ENCODE measurements at regions not wholly inside any gene's neighbourhood (a gene's known extent, or its start where the extent isn't known, plus 50 kb on each side); places are given as distances from the start of the nearest gene placed in this dataset.
A peak's percentile ranks its signal among the peaks of the same experiment; 100 is the strongest.
"Not testable (repeated sequence)": the region's sequence is repeated elsewhere in the genome, so short reads cannot be mapped to it uniquely, and the experiment has no call there.

GRCh38 chr20:54351371-54352136, 123.8 kb upstream of the DOK5 start:
- no peak overlapping the region for H2AFZ ChIP-seq (ENCODE audit: insufficient read depth, low read depth, low read length, poor library complexity, severe bottlenecking)
- no peak overlapping the region for H3K4me2 ChIP-seq (replicated peaks; ENCODE audit: extremely low read depth, low read length, poor library complexity, severe bottlenecking)
- Mint-ChIP-seq H3K36me3 (no peaks in the 10 kb centered on the region), H3K9me3 (peaks cover 0 to 9% (median 4%) of the 10 kb centered on the region in 7 donors), H3K27ac (peak overlapping the region in 1 of 7 donors; percentile 57), H3K27me3 (ENCODE audit: low read depth in 3 of 3) (peaks cover 0 to 2% (median 0%) of the 10 kb centered on the region in 3 donors), H3K4me3 (no peak overlapping the region), H3K4me1 (no peaks in the 10 kb centered on the region)
- no peak overlapping the region for H3K9ac ChIP-seq (ENCODE audit: insufficient read depth, low read length, poor library complexity, severe bottlenecking)
- no peaks in the 10 kb centered on the region for H4K20me1 ChIP-seq (ENCODE audit: insufficient read depth, low read length)
- H3K27ac ChIP-seq (ENCODE audit: low read depth in 1 of 2, low read length in 2 of 2), result no peak overlapping the region
- H3K36me3 ChIP-seq (replicated peaks in 1 of 2; ENCODE audit: control insufficient read depth in 1 of 2, insufficient read depth in 2 of 2, low read length in 2 of 2), result no peaks in the 10 kb centered on the region
- intact Hi-C loops (cut with micrococcal nuclease), result no loop called here
- TF ChIP-seq, protein P1, sequence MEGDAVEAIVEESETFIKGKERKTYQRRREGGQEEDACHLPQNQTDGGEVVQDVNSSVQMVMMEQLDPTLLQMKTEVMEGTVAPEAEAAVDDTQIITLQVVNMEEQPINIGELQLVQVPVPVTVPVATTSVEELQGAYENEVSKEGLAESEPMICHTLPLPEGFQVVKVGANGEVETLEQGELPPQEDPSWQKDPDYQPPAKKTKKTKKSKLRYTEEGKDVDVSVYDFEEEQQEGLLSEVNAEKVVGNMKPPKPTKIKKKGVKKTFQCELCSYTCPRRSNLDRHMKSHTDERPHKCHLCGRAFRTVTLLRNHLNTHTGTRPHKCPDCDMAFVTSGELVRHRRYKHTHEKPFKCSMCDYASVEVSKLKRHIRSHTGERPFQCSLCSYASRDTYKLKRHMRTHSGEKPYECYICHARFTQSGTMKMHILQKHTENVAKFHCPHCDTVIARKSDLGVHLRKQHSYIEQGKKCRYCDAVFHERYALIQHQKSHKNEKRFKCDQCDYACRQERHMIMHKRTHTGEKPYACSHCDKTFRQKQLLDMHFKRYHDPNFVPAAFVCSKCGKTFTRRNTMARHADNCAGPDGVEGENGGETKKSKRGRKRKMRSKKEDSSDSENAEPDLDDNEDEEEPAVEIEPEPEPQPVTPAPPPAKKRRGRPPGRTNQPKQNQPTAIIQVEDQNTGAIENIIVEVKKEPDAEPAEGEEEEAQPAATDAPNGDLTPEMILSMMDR (IDR thresholded peaks at IDR 0.05), result no peak
- no peak overlapping the region for H3K4me3 ChIP-seq (replicated peaks in 1 of 3; ENCODE audit: low read depth in 2 of 3, low read length in 3 of 3)
- no peaks in the 10 kb centered on the region for H3K4me1 ChIP-seq (ENCODE audit: control insufficient read depth in 1 of 2, insufficient read depth in 2 of 2, low read length in 2 of 2)
- no CpG with 5 or more reads among the region's 2 CpGs for WGBS (ENCODE audit: insufficient coverage)
- H3K9me3 ChIP-seq (replicated peaks in 1 of 2; ENCODE audit: control insufficient read depth in 1 of 2, insufficient read depth in 1 of 2, low read length in 2 of 2), result no peaks in the 10 kb centered on the region
- no peak for DNase-seq
- no peaks in the 10 kb centered on the region for H3K27me3 ChIP-seq (ENCODE audit: control insufficient read depth in 2 of 2, insufficient read depth in 2 of 2, low read length in 2 of 2)
- H3K79me2 ChIP-seq (ENCODE audit: insufficient read depth, low read length), result no peaks in the 10 kb centered on the region

GRCh38 chr20:54352541-54352940, 122.9 kb upstream of the DOK5 start:
- H3K27me3 ChIP-seq (ENCODE audit: control insufficient read depth in 2 of 2, insufficient read depth in 2 of 2, low read length in 2 of 2); H3K36me3 ChIP-seq (replicated peaks in 1 of 2; ENCODE audit: control insufficient read depth in 1 of 2, insufficient read depth in 2 of 2, low read length in 2 of 2); H3K4me1 Mint-ChIP-seq; intact Hi-C loops (cut with micrococcal nuclease); H3K9me3 ChIP-seq (replicated peaks in 1 of 2; ENCODE audit: control insufficient read depth in 1 of 2, insufficient read depth in 1 of 2, low read length in 2 of 2); H3K27ac ChIP-seq (ENCODE audit: low read depth in 1 of 2, low read length in 2 of 2); H3K4me3 Mint-ChIP-seq; H3K79me2 ChIP-seq (ENCODE audit: insufficient read depth, low read length); H3K4me1 ChIP-seq (ENCODE audit: control insufficient read depth in 1 of 2, insufficient read depth in 2 of 2, low read length in 2 of 2); H3K27ac Mint-ChIP-seq; H3K9ac ChIP-seq (ENCODE audit: insufficient read depth, low read length, poor library complexity, severe bottlenecking); H3K9me3 Mint-ChIP-seq; H3K4me2 ChIP-seq (replicated peaks; ENCODE audit: extremely low read depth, low read length, poor library complexity, severe bottlenecking); H4K20me1 ChIP-seq (ENCODE audit: insufficient read depth, low read length); H3K27me3 Mint-ChIP-seq (ENCODE audit: low read depth in 3 of 3); H3K4me3 ChIP-seq (replicated peaks in 1 of 3; ENCODE audit: low read depth in 2 of 3, low read length in 3 of 3); H2AFZ ChIP-seq (ENCODE audit: insufficient read depth, low read depth, low read length, poor library complexity, severe bottlenecking); DNase-seq; H3K36me3 Mint-ChIP-seq: not testable (repeated sequence)
- WGBS (ENCODE audit: insufficient coverage), result 80% methylated on average over 1 of the region's 7 CpGs

Data from CD14-positive monocyte (primary cell).